GM19397 (cell line): ENCODE measurements at regions not wholly inside any gene's neighbourhood (a gene's known extent, or its start where the extent isn't known, plus 50 kb on each side); places are given as distances from the start of the nearest gene placed in this dataset.
A peak's percentile ranks its signal among the peaks of the same experiment; 100 is the strongest.
"Not testable (repeated sequence)": the region's sequence is repeated elsewhere in the genome, so short reads cannot be mapped to it uniquely, and the experiment has no call there.

Source experiments
- ATAC-seq: cut with Tn5 transposase; IDR thresholded peaks from one replicate; pipeline ENCODE4 v1.9.1; 2021; ENCODE audit warnings: mild to moderate bottlenecking, moderate library complexity; ENCODE audit not compliant: unreplicated experiment

DNA sequence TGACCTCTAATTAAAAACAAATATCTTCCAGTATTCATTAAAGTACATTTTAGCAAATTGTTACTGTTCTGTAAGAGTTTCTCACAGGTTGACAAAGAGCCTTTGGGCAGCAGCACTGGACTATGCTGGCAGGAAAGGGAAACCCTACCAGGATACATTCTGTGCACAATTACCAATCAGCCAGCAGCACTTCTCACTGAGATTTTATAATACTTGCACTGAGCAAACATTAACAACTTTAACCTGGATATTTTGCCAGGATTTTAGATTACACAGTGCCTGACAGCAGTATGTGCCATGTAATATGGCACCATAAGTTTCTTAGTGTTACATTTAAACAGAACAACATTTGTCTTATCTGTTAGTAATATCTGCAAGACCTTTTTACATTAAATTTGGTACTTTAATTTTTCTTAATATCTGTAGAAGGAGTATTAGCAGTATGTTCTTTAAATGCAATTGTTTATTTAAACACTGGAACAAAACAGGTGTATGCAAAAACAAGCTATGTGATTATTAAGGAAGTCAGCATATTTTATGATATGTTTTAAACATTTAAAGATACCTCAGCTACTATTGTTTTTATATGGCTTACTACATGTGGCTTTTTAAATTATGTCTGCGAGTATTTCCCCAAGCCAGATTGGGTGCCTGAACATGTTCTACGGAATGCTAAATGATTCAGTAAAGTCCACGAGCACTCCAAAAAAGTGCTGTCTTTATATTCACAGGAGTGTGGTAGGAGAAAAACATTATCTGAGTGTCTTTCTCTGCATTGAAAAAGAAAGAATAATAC lies 699.0 kb upstream of the LUZP2 start:
- ATAC-seq: no peak

DNA sequence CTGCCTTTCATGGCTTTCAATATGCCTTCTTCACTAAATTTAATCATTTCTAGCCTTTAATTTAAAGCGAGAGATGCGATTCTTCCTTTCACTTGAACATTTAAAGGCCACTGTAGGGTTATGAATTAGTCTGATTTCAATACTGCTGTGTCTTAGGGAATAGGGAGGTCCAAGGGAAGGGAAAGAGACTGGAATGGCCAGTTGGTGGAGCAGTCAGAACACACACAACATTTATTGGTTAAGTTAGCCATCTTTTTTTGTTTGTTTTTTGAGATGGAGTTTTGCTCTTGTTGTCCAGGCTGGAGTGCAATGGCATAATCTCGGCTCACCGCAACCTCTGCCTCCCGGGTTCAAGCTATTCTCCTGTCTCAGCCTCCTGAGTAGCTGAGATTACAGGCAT lies 662.5 kb upstream of the LUZP2 start:
- not testable (repeated sequence) for ATAC-seq

DNA sequence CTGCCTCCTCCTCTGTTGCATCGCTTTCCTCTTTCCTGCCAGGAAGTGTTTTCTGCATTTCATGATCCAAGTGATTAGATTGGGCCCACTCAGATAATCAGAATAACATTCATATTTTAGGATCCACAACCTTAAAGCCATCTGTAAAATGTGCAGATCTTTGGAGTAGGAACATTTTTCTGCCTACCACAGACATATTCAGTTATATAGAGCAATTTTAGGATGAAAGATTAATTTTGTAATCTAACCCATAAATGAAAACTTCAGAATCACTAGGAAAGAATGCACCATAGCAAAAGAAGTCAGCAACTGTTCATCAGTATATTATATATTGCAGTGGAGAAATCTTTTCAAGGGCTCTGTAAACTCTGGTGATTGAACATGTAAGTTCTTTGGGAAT lies 659.9 kb upstream of the LUZP2 start:
- ATAC-seq: no peak

DNA sequence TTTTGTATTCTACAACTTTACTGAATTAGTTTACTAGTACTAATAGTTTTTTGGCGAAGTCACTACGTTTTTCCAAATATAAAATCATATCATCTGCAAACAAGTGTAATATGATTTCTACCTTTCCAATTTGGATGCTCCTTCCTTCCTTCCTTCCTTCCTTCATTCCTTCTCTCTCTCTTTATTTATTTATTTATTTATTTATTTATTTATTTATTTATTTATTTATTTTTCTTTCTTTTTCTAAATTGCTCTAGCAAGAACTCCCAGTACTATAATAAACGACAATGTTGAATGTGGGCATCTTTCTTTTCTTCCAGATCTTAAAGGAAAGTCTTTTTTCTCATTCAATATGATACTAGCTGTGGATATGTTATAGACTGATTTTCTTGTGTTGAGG lies 656.0 kb upstream of the LUZP2 start:
- no peak for ATAC-seq

DNA sequence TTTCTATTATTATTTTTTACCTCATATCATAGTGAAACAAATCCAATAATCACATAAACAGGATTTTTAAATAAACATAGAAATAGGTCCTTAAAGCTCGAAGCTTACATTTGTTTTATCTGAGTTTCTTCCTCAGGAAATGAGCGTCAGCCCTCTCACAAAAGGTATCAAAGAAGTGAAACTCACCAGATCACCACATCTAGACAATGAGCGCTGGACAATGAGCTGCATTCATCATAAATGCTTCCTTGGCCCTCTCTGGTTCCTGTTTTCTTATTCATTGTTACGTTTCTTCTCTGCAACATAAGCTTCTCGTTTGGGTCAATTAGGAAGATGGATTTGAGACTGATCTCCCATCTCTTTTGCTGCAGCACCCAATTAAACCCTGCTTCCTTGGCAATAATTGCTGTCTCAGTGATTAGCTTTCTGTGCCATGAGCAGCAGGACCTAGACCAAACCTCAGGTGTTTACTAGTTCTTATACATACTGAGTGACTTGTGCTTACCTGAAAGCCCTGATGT lies 649.9 kb upstream of the LUZP2 start:
- ATAC-seq: no peak

DNA sequence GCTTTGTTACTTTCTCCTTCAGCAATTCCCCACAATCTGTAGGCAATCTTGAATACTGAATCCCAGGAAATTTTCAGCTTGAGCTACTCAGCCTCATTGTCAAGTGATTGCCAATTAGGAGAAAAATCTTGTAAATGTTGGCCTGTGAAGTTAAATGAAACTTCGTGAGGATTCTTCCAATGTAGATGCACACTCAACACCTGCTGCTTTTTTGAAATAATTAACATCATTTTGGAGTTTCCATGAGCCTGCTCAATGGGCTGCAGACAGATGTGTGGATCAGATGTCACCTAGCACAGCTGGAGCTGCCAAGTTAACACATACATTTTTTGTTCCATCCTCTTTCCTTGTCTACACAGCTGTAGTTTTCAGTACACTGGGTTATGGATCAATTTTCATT lies 645.6 kb upstream of the LUZP2 start:
- no peak for ATAC-seq

DNA sequence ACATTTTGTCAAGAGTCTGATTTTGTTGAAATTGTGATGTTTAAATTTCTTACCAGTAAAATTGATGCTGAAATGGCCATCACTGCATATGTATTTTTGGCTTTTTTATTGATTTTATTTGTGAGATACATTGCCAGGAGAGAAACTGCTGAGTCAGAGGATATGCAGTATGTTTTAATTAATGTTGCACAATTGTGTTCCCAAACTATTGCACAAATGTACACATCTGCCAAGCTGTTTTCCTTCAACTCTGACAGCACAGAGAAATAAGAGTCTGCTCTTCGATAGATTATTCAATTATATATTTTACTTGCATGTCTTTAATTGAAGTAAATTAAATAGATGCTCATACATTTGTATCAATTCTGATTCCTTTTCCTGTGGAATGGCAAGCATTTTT lies 640.2 kb upstream of the LUZP2 start:
- ATAC-seq: no peak

DNA sequence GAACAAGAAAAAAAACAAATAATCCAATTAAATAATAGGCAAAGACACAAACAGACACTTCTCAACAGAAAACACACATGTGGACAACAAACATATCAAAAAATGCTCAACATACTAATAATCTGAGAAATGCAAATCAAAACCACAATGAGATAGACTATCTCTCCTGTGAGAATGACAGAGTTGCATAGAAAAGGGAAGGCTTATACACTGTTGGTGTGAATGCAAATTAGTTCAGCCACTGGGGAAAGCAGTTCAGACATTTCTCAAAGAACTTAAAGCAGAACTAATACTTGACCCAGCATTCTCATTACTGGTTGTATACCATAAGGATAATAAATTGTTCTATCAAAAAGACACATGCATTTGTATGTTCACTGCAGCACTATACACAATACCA lies 637.8 kb upstream of the LUZP2 start:
- peak; percentile 74 for ATAC-seq

DNA sequence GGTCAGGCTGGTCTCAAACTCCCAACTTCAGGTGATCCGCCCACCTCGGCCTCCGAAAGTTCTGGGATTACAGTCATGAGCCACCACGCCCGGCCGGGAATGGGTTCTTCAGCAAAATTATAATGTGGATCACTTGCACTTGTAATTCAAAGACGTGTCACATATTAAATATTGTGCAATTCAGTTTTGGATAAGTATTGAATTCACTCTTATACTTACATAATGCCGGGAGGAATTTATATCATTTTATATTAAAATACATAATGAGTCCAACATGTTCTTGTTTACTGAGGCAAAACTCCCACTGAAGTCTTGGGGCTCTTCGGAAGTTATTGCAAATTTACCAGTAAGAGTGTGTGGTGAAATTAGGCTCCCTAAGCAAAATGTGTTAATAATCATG lies 635.2 kb upstream of the LUZP2 start:
- no peak for ATAC-seq

DNA sequence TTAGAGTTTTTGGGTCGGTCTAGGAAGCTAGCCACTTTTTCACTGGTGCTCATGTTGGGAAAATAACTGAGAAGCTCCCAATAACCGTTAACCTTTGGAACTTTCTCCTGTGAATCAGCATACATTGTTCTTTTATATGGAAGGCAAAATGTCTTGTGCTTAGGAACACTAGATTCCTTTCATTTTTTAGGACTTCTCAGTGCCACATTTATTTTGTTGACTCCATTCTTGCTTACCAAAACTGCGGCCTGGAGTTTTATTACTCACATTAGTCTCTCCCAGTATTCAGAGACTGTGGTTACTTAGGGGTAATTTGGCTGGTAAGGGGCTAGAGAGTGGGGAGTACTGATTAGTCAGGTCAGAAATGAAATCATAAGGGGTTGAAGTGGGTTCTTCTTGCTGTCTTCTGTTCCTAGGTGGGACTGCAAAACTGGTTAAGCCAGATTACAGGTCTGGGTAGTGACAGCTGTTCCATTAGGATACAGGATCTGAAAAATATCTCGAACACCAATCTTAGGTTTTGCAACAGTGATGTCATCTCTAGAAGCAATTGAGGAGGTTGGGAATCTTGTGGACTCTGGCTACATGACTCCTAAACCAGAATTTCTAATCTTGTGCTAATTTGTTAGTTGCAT lies 631.4 kb upstream of the LUZP2 start:
- no peak for ATAC-seq

DNA sequence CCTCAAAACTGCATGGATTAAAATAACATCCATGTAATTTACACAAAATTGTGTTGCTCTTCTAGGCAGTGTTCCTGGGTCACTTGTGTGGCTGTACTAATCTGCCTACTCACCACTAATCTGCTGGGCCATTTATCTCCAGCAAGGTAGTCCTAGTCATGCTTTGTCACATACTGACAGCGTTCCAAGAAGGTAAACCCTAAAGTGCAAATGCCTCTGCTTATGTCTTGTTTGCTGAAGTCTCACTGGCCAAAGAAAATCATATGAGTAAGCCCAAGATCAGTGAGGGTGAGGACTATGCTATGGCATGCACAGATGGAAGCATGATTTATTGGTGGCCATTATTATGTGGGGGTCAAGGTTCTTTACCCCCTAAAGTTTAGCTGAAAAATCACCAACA lies 630.2 kb upstream of the LUZP2 start:
- no peak for ATAC-seq

DNA sequence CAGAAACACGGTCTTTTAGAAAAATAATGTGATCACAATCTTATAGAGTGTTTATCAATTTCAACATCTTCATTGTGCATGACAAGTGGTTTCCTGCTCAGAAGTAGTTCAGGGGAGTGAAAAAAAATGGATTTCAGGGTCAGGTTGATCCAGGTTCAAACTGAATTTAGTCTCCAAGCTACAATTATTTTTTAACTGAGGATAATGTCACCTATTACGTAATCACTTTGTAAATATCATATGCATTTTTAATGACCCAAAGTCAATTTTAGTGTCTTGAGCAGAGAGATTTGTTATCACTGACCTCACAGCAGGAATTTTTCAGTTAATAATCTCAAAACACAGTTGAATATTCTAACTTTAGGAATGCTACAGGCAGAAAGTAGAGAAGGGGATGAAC lies 627.2 kb upstream of the LUZP2 start:
- no peak for ATAC-seq

DNA sequence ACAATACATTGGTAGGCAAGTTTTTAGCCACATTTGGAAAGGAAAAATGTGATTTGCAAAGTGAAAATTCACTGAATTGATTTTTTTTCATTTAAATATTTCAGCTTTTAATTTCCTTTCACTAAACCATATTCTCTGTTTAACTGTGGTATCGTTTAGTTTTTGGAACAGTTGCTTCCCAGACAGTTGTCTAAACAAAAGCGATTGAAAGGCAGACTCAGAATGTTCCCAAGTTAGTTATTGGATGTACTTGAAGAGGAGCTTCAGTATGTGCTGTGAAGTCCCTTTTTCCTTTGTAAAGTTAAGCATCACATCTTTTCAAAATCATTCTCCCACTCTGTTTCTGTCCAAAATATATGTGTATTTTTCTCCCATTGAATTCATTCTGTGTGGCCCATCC lies 623.4 kb upstream of the LUZP2 start:
- ATAC-seq: no peak

DNA sequence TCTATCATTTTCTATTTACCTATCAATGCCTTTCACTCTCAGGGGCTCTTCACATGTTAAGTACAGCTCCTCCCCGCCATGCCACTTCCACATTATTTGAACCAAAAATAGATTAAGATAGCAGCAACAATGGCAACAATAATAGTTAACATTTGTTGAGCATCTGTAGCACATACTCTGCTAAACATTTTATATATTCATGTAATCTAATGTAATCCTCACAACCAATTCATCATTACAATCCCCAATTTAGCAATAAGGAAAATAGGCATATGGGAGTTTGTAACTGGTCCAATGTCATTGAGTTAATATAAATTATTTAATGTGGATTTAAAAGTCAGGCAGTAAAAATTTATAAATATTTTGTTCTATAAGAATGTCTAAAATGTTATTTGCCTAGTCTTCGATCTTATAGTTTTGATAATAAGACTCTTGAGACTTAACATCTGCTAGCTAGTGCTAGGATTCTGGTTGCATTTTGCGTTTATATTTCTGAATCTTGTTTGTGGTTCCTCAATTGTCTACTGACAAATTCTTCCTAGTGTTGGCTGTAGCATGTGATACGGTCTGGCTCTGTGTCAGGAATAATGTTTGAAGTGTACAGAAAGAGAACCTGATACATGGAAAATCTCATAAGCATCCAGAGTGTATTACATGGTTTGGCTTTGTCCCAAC lies 621.5 kb upstream of the LUZP2 start:
- no peak for ATAC-seq

DNA sequence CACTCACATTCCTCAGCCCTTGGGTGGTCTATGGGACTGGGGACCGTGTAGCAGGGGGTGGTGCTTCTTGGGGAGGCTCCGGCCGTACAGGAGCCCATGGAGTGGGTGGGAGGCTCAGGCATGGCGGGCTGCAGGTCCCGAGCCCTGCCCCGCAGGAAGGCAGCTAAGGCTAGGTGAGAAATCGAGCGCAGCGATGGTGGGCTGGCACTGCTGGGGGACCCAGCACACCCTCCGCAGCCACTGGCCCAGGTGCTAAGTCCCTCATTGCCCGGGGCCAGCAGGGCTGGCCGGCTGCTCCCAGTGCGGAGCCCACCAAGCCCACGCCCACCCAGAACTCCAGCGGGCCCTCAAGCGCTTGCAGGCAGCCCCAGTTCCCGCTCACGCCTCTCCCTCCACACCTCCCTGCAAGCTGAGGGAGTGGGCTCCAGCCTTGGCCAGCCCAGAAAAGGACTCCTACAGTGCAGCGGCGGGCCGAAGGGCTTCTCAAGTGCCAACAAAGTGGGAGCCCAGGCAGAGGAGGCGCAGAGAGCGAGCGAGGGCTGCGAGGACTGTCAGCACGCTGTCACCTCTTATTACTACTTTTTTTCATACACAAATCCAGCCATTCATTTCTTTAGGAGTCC lies 613.3 kb upstream of the LUZP2 start:
- ATAC-seq: not testable (repeated sequence)

DNA sequence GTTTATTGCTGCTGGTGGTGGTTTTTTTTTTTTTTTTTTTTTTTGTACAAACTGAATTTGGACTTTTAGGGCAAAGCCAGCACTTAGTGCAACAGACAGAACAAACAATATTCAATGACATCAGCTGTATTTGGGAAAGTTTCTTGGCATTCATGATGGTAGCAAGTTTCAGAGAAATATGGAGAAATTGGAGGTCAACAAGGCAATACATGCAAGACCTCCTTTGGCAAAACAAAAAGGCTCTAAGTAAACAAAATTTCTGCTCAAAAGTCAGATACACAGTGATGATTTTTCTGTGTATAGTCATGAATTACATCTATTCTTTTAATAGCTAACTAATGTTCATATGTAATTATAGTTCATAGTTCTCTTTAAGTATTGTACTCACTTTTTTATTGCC lies 612.5 kb upstream of the LUZP2 start:
- ATAC-seq: no peak

DNA sequence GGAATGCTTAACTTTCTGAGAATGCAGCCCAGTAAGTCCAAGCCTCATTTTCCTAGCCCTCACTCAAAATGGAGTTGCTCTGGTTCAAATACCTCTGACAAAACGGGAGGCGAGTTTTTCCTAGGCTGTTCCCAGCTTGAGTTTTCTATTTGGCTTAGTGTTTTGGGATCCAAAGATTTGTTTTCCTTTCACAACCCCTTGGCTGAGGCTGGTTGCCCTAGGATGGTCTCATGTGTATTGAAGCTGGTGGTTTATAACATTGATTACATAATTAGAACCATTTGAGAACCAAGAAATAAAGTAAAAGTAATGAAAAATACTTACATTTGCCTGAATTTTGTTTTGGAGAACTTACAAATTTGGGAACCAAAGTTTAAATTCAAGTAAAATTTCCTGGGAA lies 611.1 kb upstream of the LUZP2 start:
- ATAC-seq: no peak

DNA sequence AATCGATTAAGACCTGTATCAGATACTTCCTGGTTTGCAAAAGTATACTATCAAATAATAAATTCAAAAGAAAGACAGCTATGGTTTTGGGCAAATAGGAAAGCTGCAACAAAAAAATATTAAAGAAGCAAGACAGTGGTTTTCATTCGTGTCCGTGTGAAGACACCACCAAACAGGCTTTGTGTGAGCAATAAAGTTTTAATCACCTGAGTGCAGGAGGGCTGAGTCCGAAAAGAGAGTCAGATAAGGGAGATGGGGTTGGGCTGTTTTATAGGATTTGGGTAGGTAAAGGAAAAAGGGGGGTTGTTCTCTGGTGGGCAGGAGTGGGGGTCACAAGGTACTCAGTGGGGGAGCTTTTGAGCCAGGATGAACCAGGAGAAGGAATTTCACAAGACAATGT lies 609.7 kb upstream of the LUZP2 start:
- not testable (repeated sequence) for ATAC-seq

DNA sequence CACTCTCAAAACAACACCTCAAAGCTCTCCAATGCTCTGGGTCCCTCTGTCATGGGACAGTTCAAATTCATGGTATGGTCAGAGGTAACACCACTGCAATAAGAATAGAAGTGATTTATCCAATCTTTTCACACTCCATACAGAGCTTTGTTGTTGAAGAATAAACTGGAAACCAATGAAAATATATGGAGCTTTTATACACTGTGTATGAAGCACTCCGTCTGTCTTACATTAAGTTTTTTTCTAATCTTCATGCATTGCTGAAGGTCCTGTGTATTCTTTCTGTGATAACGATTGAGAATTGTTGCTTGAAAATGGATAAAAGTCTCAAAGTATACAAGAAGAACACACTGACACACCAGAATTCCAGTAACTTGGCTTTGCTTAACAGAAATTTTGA lies 603.7 kb upstream of the LUZP2 start:
- ATAC-seq: no peak

DNA sequence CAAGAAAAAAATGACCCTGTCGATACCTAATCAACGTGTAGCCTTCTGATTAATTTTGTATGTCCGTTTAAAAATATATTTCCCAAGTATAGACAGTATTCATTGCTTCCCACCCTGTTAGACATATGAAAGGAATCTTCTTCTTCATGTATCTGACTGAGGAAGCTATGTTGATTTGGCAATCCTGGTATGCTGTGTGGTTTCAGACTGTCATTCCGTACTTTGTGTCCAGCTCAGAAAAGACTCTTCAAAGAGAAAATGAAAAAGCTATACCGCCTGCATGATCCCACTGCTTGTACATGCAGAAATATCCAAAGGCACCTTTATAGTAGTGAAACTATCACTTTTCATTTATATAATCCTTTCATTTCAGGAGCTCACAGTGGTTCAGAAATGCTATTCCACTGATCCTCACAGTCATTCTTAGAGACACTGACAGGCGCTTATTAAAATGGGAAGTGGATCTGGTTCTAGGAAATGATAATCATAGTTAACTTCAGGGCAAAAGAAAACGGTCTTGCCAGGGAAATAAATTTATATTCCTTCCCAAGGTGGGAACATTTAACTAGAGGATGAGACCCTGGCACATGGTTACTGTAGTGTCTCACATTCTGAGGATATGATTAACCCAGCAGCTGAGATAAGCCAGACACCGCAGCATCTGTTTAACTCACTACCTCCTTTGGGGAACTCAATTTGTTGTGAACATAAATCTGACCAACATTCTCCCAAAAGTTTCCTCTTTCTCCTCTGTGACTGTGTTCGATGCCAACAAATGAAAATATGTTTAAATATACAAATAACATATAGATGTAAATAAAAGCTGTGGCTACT lies 599.2 kb upstream of the LUZP2 start:
- no peak for ATAC-seq
